ENCODE measurements at regions not wholly inside any gene's neighbourhood (a gene's known extent, or its start where the extent isn't known, plus 50 kb on each side); places are given as distances from the start of the nearest gene placed in this dataset.

GRCh38 chr1:62981434-62981833 is 197.5 kb downstream of the ATG4C start:
- no peak overlapping the region for H3K4me3 ChIP-seq (replicated peaks in 1 of 4; ENCODE audit: control extremely low read depth in 1 of 4, insufficient read depth in 1 of 4, low read depth in 3 of 4, low read length in 4 of 4)

DNA sequence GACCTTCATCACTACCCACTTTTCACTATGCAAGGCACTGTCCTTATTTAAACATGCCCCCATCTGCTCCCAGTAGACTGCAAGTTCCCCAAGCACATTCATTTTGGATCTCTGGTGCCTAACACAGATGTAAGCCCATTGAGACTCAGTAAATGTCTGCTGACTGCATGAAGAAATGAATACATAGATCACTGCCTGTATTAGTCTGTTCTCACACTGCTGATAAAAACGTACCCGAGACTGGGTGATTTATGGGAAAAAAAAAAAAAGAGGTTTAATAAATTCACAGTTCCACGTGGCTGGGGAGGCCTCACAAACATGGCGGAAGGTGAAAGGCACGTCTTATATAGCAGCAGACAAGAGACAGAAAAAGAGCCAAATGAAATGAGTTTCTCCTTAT is 204.9 kb downstream of the ATG4C start:
- Histone ChIP-seq H3K36me3 (ENCODE audit: control insufficient read depth, insufficient read depth, low read length) (no peaks in the 10 kb centered on the region), H3K9me3 (ENCODE audit: control insufficient read depth, insufficient read depth, low read depth, low read length) (no peaks in the 10 kb centered on the region), H3K9ac (ENCODE audit: insufficient read depth, low read length) (no peak overlapping the region), H3K79me2 (ENCODE audit: control insufficient read depth, insufficient read depth, low read length) (no peaks in the 10 kb centered on the region), H3K27me3 (ENCODE audit: control insufficient read depth, insufficient read depth, low read length) (no peaks in the 10 kb centered on the region), H2AFZ (ENCODE audit: low read length) (no peak overlapping the region), H3K4me1 (ENCODE audit: control insufficient read depth, extremely low read depth, insufficient read depth, low read length) (no peaks in the 10 kb centered on the region), H3K27ac (ENCODE audit: insufficient read depth, low read length) (no peak overlapping the region), H3K4me3 (replicated peaks in 1 of 4; ENCODE audit: control extremely low read depth in 1 of 4, insufficient read depth in 1 of 4, low read depth in 3 of 4, low read length in 4 of 4) (no peak overlapping the region), H3K4me2 (ENCODE audit: extremely low read depth, insufficient read depth, low read length) (no peak overlapping the region), H4K20me1 (ENCODE audit: control insufficient read depth, extremely low read depth, insufficient read depth, low read length) (no peaks in the 10 kb centered on the region)
- DNase-seq (ENCODE audit: low read depth in 2 of 2) = no peak
- no peak for TF ChIP-seq EZH2 (IDR thresholded peaks at IDR 0.05; ENCODE audit: low read length, missing control alignments)
- TF ChIP-seq, protein P1, sequence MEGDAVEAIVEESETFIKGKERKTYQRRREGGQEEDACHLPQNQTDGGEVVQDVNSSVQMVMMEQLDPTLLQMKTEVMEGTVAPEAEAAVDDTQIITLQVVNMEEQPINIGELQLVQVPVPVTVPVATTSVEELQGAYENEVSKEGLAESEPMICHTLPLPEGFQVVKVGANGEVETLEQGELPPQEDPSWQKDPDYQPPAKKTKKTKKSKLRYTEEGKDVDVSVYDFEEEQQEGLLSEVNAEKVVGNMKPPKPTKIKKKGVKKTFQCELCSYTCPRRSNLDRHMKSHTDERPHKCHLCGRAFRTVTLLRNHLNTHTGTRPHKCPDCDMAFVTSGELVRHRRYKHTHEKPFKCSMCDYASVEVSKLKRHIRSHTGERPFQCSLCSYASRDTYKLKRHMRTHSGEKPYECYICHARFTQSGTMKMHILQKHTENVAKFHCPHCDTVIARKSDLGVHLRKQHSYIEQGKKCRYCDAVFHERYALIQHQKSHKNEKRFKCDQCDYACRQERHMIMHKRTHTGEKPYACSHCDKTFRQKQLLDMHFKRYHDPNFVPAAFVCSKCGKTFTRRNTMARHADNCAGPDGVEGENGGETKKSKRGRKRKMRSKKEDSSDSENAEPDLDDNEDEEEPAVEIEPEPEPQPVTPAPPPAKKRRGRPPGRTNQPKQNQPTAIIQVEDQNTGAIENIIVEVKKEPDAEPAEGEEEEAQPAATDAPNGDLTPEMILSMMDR (conservative IDR thresholded peaks at IDR 0.05 in 1 of 2, IDR thresholded peaks at IDR 0.05 in 1 of 2; ENCODE audit: low read depth in 1 of 2, low read length in 2 of 2) = no peak

More at GRCh38 chr1:62981434-62981833, 197.5 kb downstream of the ATG4C start:
- Histone ChIP-seq H3K4me1 (ENCODE audit: control insufficient read depth, extremely low read depth, insufficient read depth, low read length) (no peaks in the 10 kb centered on the region), H3K27me3 (ENCODE audit: control insufficient read depth, insufficient read depth, low read length) (no peaks in the 10 kb centered on the region), H3K27ac (ENCODE audit: insufficient read depth, low read length) (no peak overlapping the region), H3K4me2 (ENCODE audit: extremely low read depth, insufficient read depth, low read length) (no peak overlapping the region), H3K9ac (ENCODE audit: insufficient read depth, low read length) (no peak overlapping the region), H4K20me1 (ENCODE audit: control insufficient read depth, extremely low read depth, insufficient read depth, low read length) (no peaks in the 10 kb centered on the region), H3K9me3 (ENCODE audit: control insufficient read depth, insufficient read depth, low read depth, low read length) (no peaks in the 10 kb centered on the region), H3K36me3 (ENCODE audit: control insufficient read depth, insufficient read depth, low read length) (no peaks in the 10 kb centered on the region), H3K79me2 (ENCODE audit: control insufficient read depth, insufficient read depth, low read length) (no peaks in the 10 kb centered on the region), H2AFZ (ENCODE audit: low read length) (no peak overlapping the region)
- DNase-seq (ENCODE audit: low read depth in 2 of 2) = no peak
- TF ChIP-seq, protein P1 (conservative IDR thresholded peaks at IDR 0.05 in 1 of 2, IDR thresholded peaks at IDR 0.05 in 1 of 2; ENCODE audit: low read depth in 1 of 2, low read length in 2 of 2) = no peak
- TF ChIP-seq EZH2 (IDR thresholded peaks at IDR 0.05; ENCODE audit: low read length, missing control alignments) = no peak

GRCh38 chr1:62989497-62989896 is 205.6 kb downstream of the ATG4C start:
- Histone ChIP-seq H3K79me2 (ENCODE audit: control insufficient read depth, insufficient read depth, low read length) (no peaks in the 10 kb centered on the region), H2AFZ (ENCODE audit: low read length) (no peak overlapping the region), H3K9me3 (ENCODE audit: control insufficient read depth, insufficient read depth, low read depth, low read length) (no peaks in the 10 kb centered on the region), H3K27me3 (ENCODE audit: control insufficient read depth, insufficient read depth, low read length) (no peaks in the 10 kb centered on the region), H3K4me1 (ENCODE audit: control insufficient read depth, extremely low read depth, insufficient read depth, low read length) (no peaks in the 10 kb centered on the region), H3K36me3 (ENCODE audit: control insufficient read depth, insufficient read depth, low read length) (no peaks in the 10 kb centered on the region), H3K9ac (ENCODE audit: insufficient read depth, low read length) (no peak overlapping the region), H3K4me2 (ENCODE audit: extremely low read depth, insufficient read depth, low read length) (no peak overlapping the region), H4K20me1 (ENCODE audit: control insufficient read depth, extremely low read depth, insufficient read depth, low read length) (no peaks in the 10 kb centered on the region), H3K27ac (ENCODE audit: insufficient read depth, low read length) (no peak overlapping the region), H3K4me3 (replicated peaks in 1 of 4; ENCODE audit: control extremely low read depth in 1 of 4, insufficient read depth in 1 of 4, low read depth in 3 of 4, low read length in 4 of 4) (no peak overlapping the region)
- no peak for DNase-seq (ENCODE audit: low read depth in 2 of 2)
- TF ChIP-seq, protein P1 (conservative IDR thresholded peaks at IDR 0.05 in 1 of 2, IDR thresholded peaks at IDR 0.05 in 1 of 2; ENCODE audit: low read depth in 1 of 2, low read length in 2 of 2) = no peak
- TF ChIP-seq EZH2 (IDR thresholded peaks at IDR 0.05; ENCODE audit: low read length, missing control alignments) = no peak

Data from fibroblast of lung (primary cell).